ENCODE measurements at regions not wholly inside any gene's neighbourhood (a gene's known extent, or its start where the extent isn't known, plus 50 kb on each side); places are given as distances from the start of the nearest gene placed in this dataset.

- no peak overlapping the region for H3K4me3 Mint-ChIP-seq
- H3K9me3 Mint-ChIP-seq = no peaks in the 10 kb centered on the region
- H3K4me1 Mint-ChIP-seq (ENCODE audit: low read depth) = no peaks in the 10 kb centered on the region
- DNase-seq = no peak
- no peak overlapping the region for H3K27ac Mint-ChIP-seq
- H3K36me3 Mint-ChIP-seq (ENCODE audit: insufficient read depth in 2 of 2) = no peaks in the 10 kb centered on the region
- no peak for ATAC-seq (replicated peaks in 1 of 2)
- H3K27me3 Mint-ChIP-seq (ENCODE audit: low read depth) = no peaks in the 10 kb centered on the region
These were observed 454.1 kb downstream of the EFNA5 start for GRCh38 chr5:107216587-107216986.

DNA sequence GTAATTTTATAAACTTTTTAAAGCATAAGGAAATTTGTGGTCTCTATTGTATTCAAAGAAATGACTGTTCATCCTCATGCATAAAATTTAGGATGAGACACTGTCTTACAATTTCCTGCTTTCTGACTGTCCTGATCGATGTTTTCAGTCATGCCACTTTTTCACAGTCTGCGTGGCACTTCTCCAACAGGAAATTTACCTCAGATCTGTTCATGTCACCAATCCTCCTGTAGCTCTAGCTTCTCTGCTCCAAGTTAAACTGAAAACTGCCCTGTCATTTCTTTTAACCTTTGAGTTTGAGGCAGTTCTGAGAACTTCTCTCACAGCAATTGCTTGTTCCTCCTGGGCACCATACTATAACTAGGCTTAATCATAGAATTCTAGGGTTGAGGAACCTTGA, 455.1 kb downstream of the EFNA5 start:
- no peaks in the 10 kb centered on the region for H3K27me3 Mint-ChIP-seq (ENCODE audit: low read depth)
- no peak overlapping the region for H3K27ac Mint-ChIP-seq
- no peaks in the 10 kb centered on the region for H3K4me1 Mint-ChIP-seq (ENCODE audit: low read depth)
- no peaks in the 10 kb centered on the region for H3K9me3 Mint-ChIP-seq
- DNase-seq (no peak), ATAC-seq (replicated peaks in 1 of 2) (no peak)
- H3K4me3 Mint-ChIP-seq = no peak overlapping the region
- H3K36me3 Mint-ChIP-seq (ENCODE audit: insufficient read depth in 2 of 2) = no peaks in the 10 kb centered on the region

- no peaks in the 10 kb centered on the region for H3K27me3 Mint-ChIP-seq (ENCODE audit: low read depth)
- DNase-seq (no peak), ATAC-seq (replicated peaks in 1 of 2) (no peak)
- no peaks in the 10 kb centered on the region for H3K4me1 Mint-ChIP-seq (ENCODE audit: low read depth)
- H3K4me3 Mint-ChIP-seq = no peak overlapping the region
- no peaks in the 10 kb centered on the region for H3K36me3 Mint-ChIP-seq (ENCODE audit: insufficient read depth in 2 of 2)
- no peaks in the 10 kb centered on the region for H3K9me3 Mint-ChIP-seq
- no peak overlapping the region for H3K27ac Mint-ChIP-seq
These were observed 457.7 kb downstream of the EFNA5 start for GRCh38 chr5:107213025-107213424.

- Mint-ChIP-seq H3K27ac (no peak overlapping the region), H3K36me3 (ENCODE audit: insufficient read depth in 2 of 2) (no peaks in the 10 kb centered on the region), H3K4me3 (no peak overlapping the region), H3K4me1 (ENCODE audit: low read depth) (no peaks in the 10 kb centered on the region), H3K27me3 (ENCODE audit: low read depth) (no peaks in the 10 kb centered on the region), H3K9me3 (no peaks in the 10 kb centered on the region)
- DNase-seq = no peak
- ATAC-seq (replicated peaks in 1 of 2) = no peak
These were observed 459.1 kb downstream of the EFNA5 start for GRCh38 chr5:107211630-107212029.

GRCh38 chr5:107208867-107209266, 461.9 kb downstream of the EFNA5 start:
- Mint-ChIP-seq H3K4me1 (ENCODE audit: low read depth) (no peaks in the 10 kb centered on the region), H3K4me3 (no peak overlapping the region), H3K36me3 (ENCODE audit: insufficient read depth in 2 of 2) (no peaks in the 10 kb centered on the region), H3K9me3 (peaks cover 0 to under 1% of the 10 kb centered on the region in 2 donors), H3K27ac (no peak overlapping the region), H3K27me3 (ENCODE audit: low read depth) (no peaks in the 10 kb centered on the region)
- ATAC-seq (replicated peaks in 1 of 2) (no peak), DNase-seq (no peak)

DNA sequence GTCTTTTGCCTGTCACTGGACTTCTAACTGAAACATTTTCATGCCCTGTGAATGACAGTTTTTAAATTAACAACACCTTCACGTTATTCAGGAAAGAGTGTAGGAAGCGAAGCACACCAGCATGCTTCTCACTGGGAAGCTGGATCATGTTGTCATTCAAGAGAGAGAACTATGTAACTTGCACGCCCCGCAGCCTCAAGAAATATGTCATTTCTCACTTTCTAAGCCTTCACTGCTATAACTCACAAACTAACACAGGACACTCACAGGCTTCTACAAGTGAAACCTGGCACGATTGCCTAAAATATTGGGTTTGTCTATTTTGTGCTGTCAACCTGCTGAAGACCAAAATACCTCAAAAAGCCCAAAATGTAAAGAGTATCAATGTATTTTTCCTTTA, 466.3 kb downstream of the EFNA5 start:
- ATAC-seq (replicated peaks in 1 of 2) (no peak), DNase-seq (no peak)
- Mint-ChIP-seq H3K27me3 (ENCODE audit: low read depth) (no peaks in the 10 kb centered on the region), H3K27ac (no peak overlapping the region), H3K9me3 (peaks cover 0 to 1% of the 10 kb centered on the region in 2 donors), H3K4me3 (no peak overlapping the region), H3K4me1 (ENCODE audit: low read depth) (no peaks in the 10 kb centered on the region), H3K36me3 (ENCODE audit: insufficient read depth in 2 of 2) (no peaks in the 10 kb centered on the region)

- Mint-ChIP-seq H3K36me3 (ENCODE audit: insufficient read depth in 2 of 2) (no peaks in the 10 kb centered on the region), H3K27me3 (ENCODE audit: low read depth) (no peaks in the 10 kb centered on the region), H3K27ac (no peak overlapping the region), H3K4me3 (no peak overlapping the region), H3K4me1 (ENCODE audit: low read depth) (no peaks in the 10 kb centered on the region), H3K9me3 (peaks cover 0 to 1% of the 10 kb centered on the region in 2 donors)
- ATAC-seq (replicated peaks in 1 of 2) (no peak), DNase-seq (no peak)
These were observed 467.5 kb downstream of the EFNA5 start for GRCh38 chr5:107203243-107203642.

DNA sequence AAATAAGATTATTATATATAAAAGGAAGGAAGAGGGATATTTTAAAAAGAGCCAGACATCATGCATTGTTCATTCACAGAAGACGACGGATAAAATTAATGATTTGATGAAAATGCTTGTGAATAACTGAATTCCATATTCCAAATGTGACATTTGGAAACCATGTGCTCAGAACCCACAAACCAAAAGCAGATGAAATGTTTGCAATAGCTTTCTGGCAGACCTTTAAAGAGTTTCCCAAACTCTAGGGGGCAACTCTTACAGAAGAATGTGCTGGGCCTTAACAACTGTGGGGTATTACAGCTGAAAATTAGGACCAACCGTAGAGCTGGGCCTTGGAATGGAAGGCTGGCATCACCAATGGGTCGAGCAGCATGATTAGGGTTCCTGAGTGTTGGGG, 471.0 kb downstream of the EFNA5 start:
- no peak for ATAC-seq (replicated peaks in 1 of 2)
- no peak overlapping the region for H3K27ac Mint-ChIP-seq
- no peaks in the 10 kb centered on the region for H3K27me3 Mint-ChIP-seq (ENCODE audit: low read depth)
- H3K4me1 Mint-ChIP-seq (ENCODE audit: low read depth) = no peaks in the 10 kb centered on the region
- no peak overlapping the region for H3K4me3 Mint-ChIP-seq
- DNase-seq = no peak
- peaks cover 0 to 1% of the 10 kb centered on the region in 2 donors for H3K9me3 Mint-ChIP-seq
- H3K36me3 Mint-ChIP-seq (ENCODE audit: insufficient read depth in 2 of 2) = no peaks in the 10 kb centered on the region

GRCh38 chr5:107196500-107197059, 474.2 kb downstream of the EFNA5 start:
- Mint-ChIP-seq H3K9me3 (peaks cover 3 to 6% of the 10 kb centered on the region in 2 donors), H3K27me3 (ENCODE audit: low read depth) (no peaks in the 10 kb centered on the region), H3K4me3 (no peak overlapping the region), H3K4me1 (ENCODE audit: low read depth) (no peaks in the 10 kb centered on the region), H3K36me3 (ENCODE audit: insufficient read depth in 2 of 2) (peaks cover 0 to 2% of the 10 kb centered on the region in 2 donors), H3K27ac (no peak overlapping the region)
- no peak for DNase-seq
- no peak for ATAC-seq (replicated peaks in 1 of 2)

DNA sequence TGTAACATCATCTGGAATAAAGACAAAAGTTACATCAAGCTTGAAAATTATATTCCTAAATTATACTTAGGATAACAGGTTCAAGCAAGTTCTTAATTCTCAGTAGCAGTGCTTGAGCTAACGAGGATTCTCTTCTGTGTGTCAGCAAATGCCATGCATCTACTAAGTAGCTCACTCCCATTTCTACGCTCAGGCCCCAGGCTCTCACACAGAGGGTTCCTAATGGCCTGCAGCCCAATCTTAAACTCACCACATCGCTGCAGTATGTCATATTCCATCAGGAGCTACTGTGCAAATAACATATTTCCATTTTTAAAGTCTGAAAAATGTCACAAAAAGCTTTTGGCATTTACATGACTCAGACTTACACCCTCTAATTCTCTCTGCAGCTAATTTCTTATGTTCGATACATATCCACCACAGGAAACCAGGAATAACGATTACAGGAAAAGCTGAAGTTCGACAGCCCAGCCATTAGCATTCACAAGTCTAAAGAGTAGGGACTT, 474.8 kb downstream of the EFNA5 start:
- DNase-seq (no peak), ATAC-seq (replicated peaks in 1 of 2) (no peak)
- no peaks in the 10 kb centered on the region for H3K27me3 Mint-ChIP-seq (ENCODE audit: low read depth)
- H3K27ac Mint-ChIP-seq = no peak overlapping the region
- H3K4me1 Mint-ChIP-seq (ENCODE audit: low read depth) = no peaks in the 10 kb centered on the region
- peaks cover 3 to 6% of the 10 kb centered on the region in 2 donors for H3K9me3 Mint-ChIP-seq
- no peak overlapping the region for H3K4me3 Mint-ChIP-seq
- H3K36me3 Mint-ChIP-seq (ENCODE audit: insufficient read depth in 2 of 2) = peaks cover 0 to 2% of the 10 kb centered on the region in 2 donors

GRCh38 chr5:107184871-107185270, 485.9 kb downstream of the EFNA5 start:
- Mint-ChIP-seq H3K27me3 (ENCODE audit: low read depth) (no peaks in the 10 kb centered on the region), H3K36me3 (ENCODE audit: insufficient read depth in 2 of 2) (no peaks in the 10 kb centered on the region), H3K4me1 (ENCODE audit: low read depth) (no peaks in the 10 kb centered on the region), H3K27ac (no peak overlapping the region), H3K4me3 (no peak overlapping the region), H3K9me3 (peaks cover 6 to 7% of the 10 kb centered on the region in 2 donors)
- ATAC-seq (replicated peaks in 1 of 2) (no peak), DNase-seq (no peak)

- no peaks in the 10 kb centered on the region for H3K36me3 Mint-ChIP-seq (ENCODE audit: insufficient read depth in 2 of 2)
These were observed 486.7 kb downstream of the EFNA5 start for GRCh38 chr5:107184066-107184465.

GRCh38 chr5:107170620-107171019, 500.1 kb downstream of the EFNA5 start:
- no peak overlapping the region for H3K27ac Mint-ChIP-seq
- DNase-seq (no peak), ATAC-seq (replicated peaks in 1 of 2) (no peak)
- peaks cover 9 to 18% of the 10 kb centered on the region in 2 donors for H3K9me3 Mint-ChIP-seq
- H3K27me3 Mint-ChIP-seq (ENCODE audit: low read depth) = no peaks in the 10 kb centered on the region
- H3K4me1 Mint-ChIP-seq (ENCODE audit: low read depth) = no peaks in the 10 kb centered on the region
- peaks cover 0 to 5% of the 10 kb centered on the region in 2 donors for H3K36me3 Mint-ChIP-seq (ENCODE audit: insufficient read depth in 2 of 2)
- H3K4me3 Mint-ChIP-seq = no peak overlapping the region

More at GRCh38 chr5:107184066-107184465, 486.7 kb downstream of the EFNA5 start:
- no peak for ATAC-seq (replicated peaks in 1 of 2)
- Mint-ChIP-seq H3K4me1 (ENCODE audit: low read depth) (no peaks in the 10 kb centered on the region), H3K4me3 (no peak overlapping the region), H3K9me3 (peaks cover 5% of the 10 kb centered on the region in 2 donors), H3K27ac (no peak overlapping the region), H3K27me3 (ENCODE audit: low read depth) (no peaks in the 10 kb centered on the region)
- DNase-seq = no peak

GRCh38 chr5:107169867-107170266, 500.9 kb downstream of the EFNA5 start:
- Mint-ChIP-seq H3K9me3 (peaks cover 9 to 18% of the 10 kb centered on the region in 2 donors), H3K27ac (no peak overlapping the region), H3K27me3 (ENCODE audit: low read depth) (no peaks in the 10 kb centered on the region), H3K4me1 (ENCODE audit: low read depth) (no peaks in the 10 kb centered on the region), H3K4me3 (no peak overlapping the region), H3K36me3 (ENCODE audit: insufficient read depth in 2 of 2) (peaks cover 0 to 5% of the 10 kb centered on the region in 2 donors)
- DNase-seq (no peak), ATAC-seq (replicated peaks in 1 of 2) (no peak)

Data from activated T-cell treated with anti-CD3 and anti-CD28 coated beads, Interleukin-2, amount 50 U/mL, for 72 hours (primary cell).